BE2C (cell line): ENCODE measurements at regions not wholly inside any gene's neighbourhood (a gene's known extent, or its start where the extent isn't known, plus 50 kb on each side); places are given as distances from the start of the nearest gene placed in this dataset.

Experiments used
- DNase-seq: peaks from one replicate; pipeline ENCODE4 v3.0.0-alpha.2; 2020
- H3K27me3 ChIP-seq: fragments of 250-450 bp; sonication (Bioruptor Pico); 2 replicates; pipeline ENCODE4 v1.5.1; 2020; ENCODE audit warnings: mild to moderate bottlenecking
- H3K36me3 ChIP-seq: fragments of 250-450 bp; sonication (Bioruptor Pico); 2 replicates; pipeline ENCODE4 v1.5.1; 2020; ENCODE audit warnings: mild to moderate bottlenecking
- H3K4me1 ChIP-seq: fragments of 250-450 bp; sonication (Bioruptor Pico); 2 replicates; pipeline ENCODE4 v1.5.1; 2020
- H3K4me3 ChIP-seq: 2 replicates; pipeline ENCODE4 v1.5.1; 2011; ENCODE audit warnings: low read depth, low read length
- H3K9me3 ChIP-seq: fragments of 250-450 bp; sonication (Bioruptor Pico); 2 replicates; pipeline ENCODE4 v1.5.1; 2020
- TF ChIP-seq, protein P1 (sequence below): IDR thresholded peaks from 2 replicates; pipeline ENCODE4 v1.5.1; 2012; ENCODE audit warnings: mild to moderate bottlenecking, low read depth, low read length

DNA sequence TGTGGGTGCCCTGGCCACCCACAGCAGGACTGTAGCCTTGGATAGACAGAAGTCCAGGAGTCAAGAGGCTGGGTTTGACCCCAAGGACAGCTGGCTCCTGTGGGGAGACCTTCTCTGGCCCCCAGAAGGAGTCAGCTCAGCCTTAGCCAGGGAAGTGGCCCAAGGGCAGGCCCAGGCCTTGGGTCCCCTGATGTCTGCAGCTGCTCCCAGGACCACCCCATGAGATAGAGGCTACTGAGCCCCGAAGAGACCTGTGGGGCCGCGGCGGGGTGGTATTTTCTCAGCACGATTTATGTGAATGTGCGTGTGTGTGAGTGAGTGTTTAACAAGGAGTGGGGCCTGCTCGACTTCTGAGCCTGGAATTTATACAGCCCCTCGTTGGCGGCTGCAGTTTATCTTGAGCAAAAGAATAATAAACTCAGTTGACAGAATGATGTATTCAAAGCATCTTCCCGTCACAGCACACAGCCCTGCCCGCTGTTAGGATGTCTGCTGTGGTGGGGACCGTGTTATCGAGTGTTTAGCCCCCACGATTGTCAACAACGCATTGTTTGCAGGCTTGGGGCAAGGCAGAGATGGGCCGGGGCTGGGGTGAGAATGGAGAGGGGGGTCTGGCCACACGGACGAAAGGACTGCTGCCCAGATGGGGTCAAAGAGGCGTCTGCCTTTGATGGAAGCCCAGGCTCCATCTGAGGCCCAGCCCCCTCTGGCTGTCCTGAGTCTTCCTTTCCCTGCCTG is 163.3 kb downstream of the VEGFA start:
- no peaks in the 10 kb centered on the region for H3K9me3 ChIP-seq
- no peak overlapping the region for H3K4me3 ChIP-seq
- H3K27me3 ChIP-seq, result no peaks in the 10 kb centered on the region
- TF ChIP-seq, protein P1, sequence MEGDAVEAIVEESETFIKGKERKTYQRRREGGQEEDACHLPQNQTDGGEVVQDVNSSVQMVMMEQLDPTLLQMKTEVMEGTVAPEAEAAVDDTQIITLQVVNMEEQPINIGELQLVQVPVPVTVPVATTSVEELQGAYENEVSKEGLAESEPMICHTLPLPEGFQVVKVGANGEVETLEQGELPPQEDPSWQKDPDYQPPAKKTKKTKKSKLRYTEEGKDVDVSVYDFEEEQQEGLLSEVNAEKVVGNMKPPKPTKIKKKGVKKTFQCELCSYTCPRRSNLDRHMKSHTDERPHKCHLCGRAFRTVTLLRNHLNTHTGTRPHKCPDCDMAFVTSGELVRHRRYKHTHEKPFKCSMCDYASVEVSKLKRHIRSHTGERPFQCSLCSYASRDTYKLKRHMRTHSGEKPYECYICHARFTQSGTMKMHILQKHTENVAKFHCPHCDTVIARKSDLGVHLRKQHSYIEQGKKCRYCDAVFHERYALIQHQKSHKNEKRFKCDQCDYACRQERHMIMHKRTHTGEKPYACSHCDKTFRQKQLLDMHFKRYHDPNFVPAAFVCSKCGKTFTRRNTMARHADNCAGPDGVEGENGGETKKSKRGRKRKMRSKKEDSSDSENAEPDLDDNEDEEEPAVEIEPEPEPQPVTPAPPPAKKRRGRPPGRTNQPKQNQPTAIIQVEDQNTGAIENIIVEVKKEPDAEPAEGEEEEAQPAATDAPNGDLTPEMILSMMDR, result no peak
- no peaks in the 10 kb centered on the region for H3K36me3 ChIP-seq
- peak; percentile 4 for DNase-seq
- H3K4me1 ChIP-seq, result peaks cover 40% of the 10 kb centered on the region

DNA sequence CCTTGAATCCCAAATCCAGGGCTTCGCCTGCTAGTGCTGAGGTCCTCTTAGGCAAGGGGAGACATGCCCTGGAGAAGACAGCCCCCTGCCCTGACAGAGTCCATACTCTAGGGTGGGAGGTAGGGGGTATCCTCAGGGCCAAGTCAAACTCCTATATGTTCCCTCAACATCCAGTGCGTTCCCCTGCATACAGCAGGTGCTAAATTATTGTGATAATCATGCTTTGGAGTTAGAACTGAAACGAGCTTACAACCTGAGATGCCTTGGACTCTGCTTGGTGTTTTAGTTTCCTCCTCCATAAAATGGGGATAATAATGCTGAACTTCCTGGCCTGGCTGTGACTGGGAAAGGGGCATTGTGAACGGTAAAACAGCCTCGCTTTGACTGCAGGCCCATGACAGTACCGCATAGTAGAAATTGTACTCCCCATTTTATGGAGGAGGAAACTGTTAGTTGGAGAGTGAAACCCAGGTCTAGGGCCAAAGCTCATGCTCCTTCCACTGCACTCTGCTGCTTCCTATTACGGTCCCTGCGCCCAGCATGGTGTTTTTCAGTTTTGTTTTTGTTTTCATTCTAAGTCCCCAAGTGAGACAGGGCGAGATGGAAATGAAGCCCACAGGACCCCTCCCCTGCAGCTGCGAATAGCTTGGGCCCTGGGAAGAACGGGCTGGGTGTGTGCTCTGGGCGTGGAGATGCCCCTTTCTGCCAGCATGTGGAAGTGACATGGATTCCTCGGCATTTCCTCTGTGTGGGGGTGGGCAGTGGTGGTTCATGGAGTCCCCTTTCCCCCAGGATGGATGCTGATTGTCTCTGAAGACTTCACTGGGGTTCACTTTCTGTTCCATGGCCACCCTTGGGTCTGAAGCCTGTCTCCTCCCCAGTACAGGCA is 162.5 kb downstream of the VEGFA start:
- no peaks in the 10 kb centered on the region for H3K9me3 ChIP-seq
- TF ChIP-seq, protein P1, result no peak
- no peak overlapping the region for H3K4me3 ChIP-seq
- no peak for DNase-seq
- peaks cover 33% of the 10 kb centered on the region for H3K4me1 ChIP-seq
- H3K27me3 ChIP-seq, result no peaks in the 10 kb centered on the region
- no peaks in the 10 kb centered on the region for H3K36me3 ChIP-seq

DNA sequence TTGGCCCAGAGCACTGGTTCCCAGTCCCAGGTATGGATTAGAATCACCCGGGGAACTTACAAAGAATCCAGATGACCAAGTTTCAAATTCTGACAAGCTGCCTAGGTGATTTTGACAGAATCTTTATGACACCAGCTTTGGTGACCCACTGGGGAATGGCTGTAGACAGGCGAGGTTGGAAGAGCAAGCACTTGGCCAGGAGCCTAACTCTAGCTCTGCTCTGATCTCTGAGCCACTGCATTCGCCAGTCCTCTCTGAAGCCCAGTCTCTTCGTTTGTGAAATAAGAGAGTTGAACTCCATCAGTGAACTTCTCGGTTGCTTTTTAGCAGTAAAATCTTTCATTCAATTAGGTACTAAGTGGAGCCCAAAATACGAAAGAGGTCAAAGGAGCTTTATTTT is 161.2 kb downstream of the VEGFA start:
- Histone ChIP-seq H3K27me3 (no peaks in the 10 kb centered on the region), H3K4me1 (peaks cover 31% of the 10 kb centered on the region), H3K9me3 (no peaks in the 10 kb centered on the region), H3K4me3 (no peak overlapping the region), H3K36me3 (no peaks in the 10 kb centered on the region)
- no peak for DNase-seq
- TF ChIP-seq, protein P1, result no peak

DNA sequence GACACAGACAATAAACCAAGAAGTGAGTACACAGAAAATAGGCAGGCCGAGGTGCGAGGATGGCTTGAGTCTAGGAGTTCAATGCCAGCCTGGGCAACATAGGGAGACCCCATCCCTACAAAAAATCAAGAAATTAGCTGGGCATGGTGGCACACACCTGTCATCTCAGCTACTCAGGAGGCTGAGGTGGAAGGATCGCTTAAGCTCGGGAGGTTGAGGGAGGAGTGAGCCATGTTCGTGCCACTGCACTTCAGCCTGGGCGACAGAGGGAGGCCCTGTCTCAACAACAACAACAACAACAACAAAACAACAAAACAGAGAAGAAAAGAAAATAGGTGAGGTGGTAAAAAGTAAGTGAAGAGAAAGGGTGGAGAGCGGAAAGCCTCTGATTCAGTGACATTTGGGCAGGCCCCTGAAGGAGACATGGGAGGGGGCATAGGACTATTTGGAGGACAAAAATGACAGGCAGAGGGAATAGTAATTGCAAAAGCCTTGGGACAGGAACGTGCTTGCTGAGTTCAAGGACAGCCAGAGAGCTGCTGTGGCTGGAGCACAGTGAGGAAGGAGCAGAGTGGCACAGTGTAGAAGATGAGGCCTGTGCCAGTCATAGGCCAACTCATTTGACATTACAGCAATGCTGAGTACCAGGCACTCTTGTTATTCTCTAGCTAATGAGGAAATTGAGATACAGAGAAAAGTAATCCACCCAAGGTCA is 160.6 kb downstream of the VEGFA start:
- DNase-seq, result no peak
- Histone ChIP-seq H3K36me3 (no peaks in the 10 kb centered on the region), H3K9me3 (no peaks in the 10 kb centered on the region), H3K27me3 (no peaks in the 10 kb centered on the region), H3K4me3 (no peak overlapping the region), H3K4me1 (peaks cover 29% of the 10 kb centered on the region)
- TF ChIP-seq, protein P1, result no peak

DNA sequence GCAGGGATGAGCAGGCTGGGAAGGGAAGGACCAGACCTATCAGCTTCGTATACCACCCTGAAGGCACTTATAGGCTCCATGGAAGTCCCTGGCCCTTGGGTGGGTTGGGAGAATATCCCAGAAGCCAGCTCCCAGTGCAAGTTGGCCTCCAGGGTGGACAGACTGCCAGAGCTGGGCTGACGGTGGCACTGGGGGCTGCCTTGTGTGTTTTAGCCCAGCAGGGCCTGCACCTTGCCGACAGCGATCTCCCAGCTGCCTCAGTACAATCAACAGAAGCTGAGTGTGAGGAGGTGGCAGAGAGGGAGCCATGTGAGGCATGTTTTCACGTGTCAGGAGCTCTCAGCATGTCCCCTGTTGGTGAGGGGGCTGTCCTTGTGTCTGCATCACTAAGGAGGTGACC is 159.5 kb downstream of the VEGFA start:
- H3K36me3 ChIP-seq, result no peaks in the 10 kb centered on the region
- TF ChIP-seq, protein P1, result no peak

More for the DNA sequence above, 159.5 kb downstream of the VEGFA start:
- Histone ChIP-seq H3K4me1 (peaks cover 29% of the 10 kb centered on the region), H3K9me3 (no peaks in the 10 kb centered on the region), H3K27me3 (no peaks in the 10 kb centered on the region), H3K4me3 (no peak overlapping the region)
- DNase-seq, result no peak
